ENCODE measurements at regions not wholly inside any gene's neighbourhood (a gene's known extent, or its start where the extent isn't known, plus 50 kb on each side); places are given as distances from the start of the nearest gene placed in this dataset.

DNA sequence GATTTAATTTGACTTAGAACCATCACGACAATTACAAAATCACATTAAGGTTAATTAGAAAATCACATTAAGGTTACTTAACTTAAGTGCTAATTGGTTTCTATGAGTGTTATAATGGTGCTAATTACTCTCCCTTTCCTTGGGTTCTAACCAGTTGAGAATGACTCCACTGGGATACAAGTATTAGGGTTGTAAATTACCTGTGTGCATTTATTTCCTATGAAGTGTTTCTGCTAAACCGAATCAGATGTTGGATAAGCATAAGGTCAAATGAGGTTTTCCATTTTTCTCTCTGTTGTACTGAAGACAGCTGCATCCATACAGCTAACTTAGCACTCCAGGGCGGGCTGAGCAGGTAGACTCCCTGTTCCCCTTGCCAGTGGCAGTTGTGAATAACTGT lies 610.3 kb upstream of the TMPRSS15 start:
- H3K9me3 ChIP-seq: no peaks in the 10 kb centered on the region
- DNase-seq: no peak
- TF ChIP-seq, protein P1, sequence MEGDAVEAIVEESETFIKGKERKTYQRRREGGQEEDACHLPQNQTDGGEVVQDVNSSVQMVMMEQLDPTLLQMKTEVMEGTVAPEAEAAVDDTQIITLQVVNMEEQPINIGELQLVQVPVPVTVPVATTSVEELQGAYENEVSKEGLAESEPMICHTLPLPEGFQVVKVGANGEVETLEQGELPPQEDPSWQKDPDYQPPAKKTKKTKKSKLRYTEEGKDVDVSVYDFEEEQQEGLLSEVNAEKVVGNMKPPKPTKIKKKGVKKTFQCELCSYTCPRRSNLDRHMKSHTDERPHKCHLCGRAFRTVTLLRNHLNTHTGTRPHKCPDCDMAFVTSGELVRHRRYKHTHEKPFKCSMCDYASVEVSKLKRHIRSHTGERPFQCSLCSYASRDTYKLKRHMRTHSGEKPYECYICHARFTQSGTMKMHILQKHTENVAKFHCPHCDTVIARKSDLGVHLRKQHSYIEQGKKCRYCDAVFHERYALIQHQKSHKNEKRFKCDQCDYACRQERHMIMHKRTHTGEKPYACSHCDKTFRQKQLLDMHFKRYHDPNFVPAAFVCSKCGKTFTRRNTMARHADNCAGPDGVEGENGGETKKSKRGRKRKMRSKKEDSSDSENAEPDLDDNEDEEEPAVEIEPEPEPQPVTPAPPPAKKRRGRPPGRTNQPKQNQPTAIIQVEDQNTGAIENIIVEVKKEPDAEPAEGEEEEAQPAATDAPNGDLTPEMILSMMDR (IDR thresholded peaks at IDR 0.05): no peak
- H3K4me1 ChIP-seq: no peaks in the 10 kb centered on the region
- H3K27me3 ChIP-seq: no peaks in the 10 kb centered on the region
- intact Hi-C loops (cut with DNase I): no loop called here
- ATAC-seq: no peak
- H3K36me3 ChIP-seq: no peaks in the 10 kb centered on the region
- H3K27ac ChIP-seq: no peak overlapping the region
- no peak overlapping the region for H3K4me3 ChIP-seq

DNA sequence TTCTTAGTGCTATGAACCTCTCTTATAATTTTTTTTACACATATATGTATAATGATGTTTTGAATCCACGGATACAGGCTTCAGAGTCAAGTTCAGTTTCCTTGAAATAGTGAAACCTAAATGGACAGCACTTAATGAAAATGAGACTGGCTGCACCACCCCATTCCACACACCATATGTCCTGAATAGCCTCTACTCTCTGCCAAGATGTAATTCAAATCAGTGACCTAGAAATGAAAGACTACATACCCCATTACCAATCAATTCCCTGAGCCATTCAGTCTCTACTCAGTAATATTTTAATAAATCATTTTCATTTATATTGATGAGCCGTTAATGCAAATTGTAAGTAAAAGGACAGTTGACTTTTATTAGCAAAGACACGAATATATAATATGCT lies 614.9 kb upstream of the TMPRSS15 start:
- ATAC-seq (no peak), DNase-seq (no peak)
- TF ChIP-seq, protein P1 (IDR thresholded peaks at IDR 0.05): no peak
- no peaks in the 10 kb centered on the region for H3K27me3 ChIP-seq
- peaks cover 0 to 7% of the 10 kb centered on the region in 2 donors for H3K9me3 ChIP-seq
- intact Hi-C loops (cut with DNase I): no loop called here
- no peaks in the 10 kb centered on the region for H3K36me3 ChIP-seq
- H3K4me1 ChIP-seq: no peaks in the 10 kb centered on the region
- H3K27ac ChIP-seq: no peak overlapping the region
- H3K4me3 ChIP-seq: no peak overlapping the region

DNA sequence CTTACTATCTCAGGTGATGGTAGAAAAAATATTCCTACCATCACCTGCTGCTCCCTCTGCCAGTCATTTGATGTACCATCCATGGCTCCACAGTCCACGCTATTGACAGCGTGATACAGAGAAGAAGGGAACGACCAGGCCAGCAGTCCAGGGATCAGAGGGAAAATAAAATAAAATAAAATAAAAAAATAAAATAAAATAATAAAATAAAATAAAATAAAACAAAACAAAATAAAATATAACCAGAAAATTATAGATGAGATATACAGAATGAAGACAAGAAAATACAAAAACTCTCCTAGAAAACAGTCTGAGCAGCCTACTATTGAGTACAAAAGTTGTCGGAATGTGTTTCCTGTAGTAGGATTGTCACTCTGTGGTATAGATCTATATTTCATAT lies 619.4 kb upstream of the TMPRSS15 start:
- peaks cover 0 to 7% of the 10 kb centered on the region in 2 donors for H3K9me3 ChIP-seq

DNA sequence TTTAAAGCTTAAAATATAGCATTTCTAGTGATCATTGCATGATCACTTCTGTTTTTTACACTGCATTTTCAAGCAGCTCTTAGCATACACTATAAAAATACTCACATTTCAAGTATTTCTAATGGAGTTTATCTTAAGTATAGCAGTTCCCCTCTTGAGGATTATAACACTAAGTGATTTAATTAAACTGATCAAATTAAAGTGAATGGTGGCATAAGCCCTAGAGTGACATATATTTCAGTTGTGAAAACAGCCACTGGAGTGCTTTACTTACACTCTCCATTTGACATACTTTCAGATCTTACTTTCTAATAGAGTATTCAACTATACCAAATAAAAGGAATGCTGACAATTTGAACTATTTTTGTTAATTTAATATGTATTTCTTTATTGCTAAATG lies 623.3 kb upstream of the TMPRSS15 start:
- no peak for ATAC-seq
- H3K4me3 ChIP-seq: no peak overlapping the region
- DNase-seq: no peak
- no peaks in the 10 kb centered on the region for H3K36me3 ChIP-seq
- no peaks in the 10 kb centered on the region for H3K27me3 ChIP-seq
- no peak overlapping the region for H3K27ac ChIP-seq
- TF ChIP-seq, protein P1 (IDR thresholded peaks at IDR 0.05): no peak
- no peaks in the 10 kb centered on the region for H3K4me1 ChIP-seq
- intact Hi-C loops (cut with DNase I): no loop called here
- peaks cover 0 to under 1% of the 10 kb centered on the region in 2 donors for H3K9me3 ChIP-seq

More for the DNA sequence above, 619.4 kb upstream of the TMPRSS15 start:
- TF ChIP-seq, protein P1 (IDR thresholded peaks at IDR 0.05): no peak
- no peak for ATAC-seq
- H3K36me3 ChIP-seq: no peaks in the 10 kb centered on the region
- no peak for DNase-seq
- H3K27ac ChIP-seq: no peak overlapping the region
- no peaks in the 10 kb centered on the region for H3K4me1 ChIP-seq
- intact Hi-C loops (cut with DNase I): no loop called here
- no peaks in the 10 kb centered on the region for H3K27me3 ChIP-seq
- no peak overlapping the region for H3K4me3 ChIP-seq

DNA sequence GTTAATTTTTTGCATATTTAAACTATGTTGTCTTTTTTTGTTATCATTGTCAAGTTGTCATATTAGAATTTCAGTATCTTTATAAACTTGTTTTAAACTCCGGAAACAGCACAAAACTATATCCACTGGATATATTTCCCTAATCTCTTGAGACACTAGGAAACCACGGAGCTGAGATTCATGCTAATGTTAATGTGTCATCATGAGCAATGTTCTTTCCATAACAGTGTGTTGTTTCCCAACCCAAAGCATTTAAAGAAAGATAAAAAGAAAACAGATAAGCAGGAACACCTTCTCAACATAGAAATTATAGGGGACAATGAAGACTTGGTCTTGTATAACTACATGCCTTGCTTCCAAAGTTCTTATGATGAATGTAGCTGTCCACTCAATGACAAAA lies 626.2 kb upstream of the TMPRSS15 start:
- Histone ChIP-seq H3K9me3 (peaks cover 0 to 4% of the 10 kb centered on the region in 2 donors), H3K4me3 (no peak overlapping the region), H3K27me3 (no peaks in the 10 kb centered on the region), H3K27ac (no peak overlapping the region), H3K4me1 (no peaks in the 10 kb centered on the region), H3K36me3 (no peaks in the 10 kb centered on the region)
- ATAC-seq (no peak), DNase-seq (no peak)
- intact Hi-C loops (cut with DNase I): no loop called here
- TF ChIP-seq, protein P1 (IDR thresholded peaks at IDR 0.05): no peak

Data from left lung (tissue), 4 donors.